ENCODE measurements at regions not wholly inside any gene's neighbourhood (a gene's known extent, or its start where the extent isn't known, plus 50 kb on each side); places are given as distances from the start of the nearest gene placed in this dataset.
A peak's percentile ranks its signal among the peaks of the same experiment; 100 is the strongest.

DNA sequence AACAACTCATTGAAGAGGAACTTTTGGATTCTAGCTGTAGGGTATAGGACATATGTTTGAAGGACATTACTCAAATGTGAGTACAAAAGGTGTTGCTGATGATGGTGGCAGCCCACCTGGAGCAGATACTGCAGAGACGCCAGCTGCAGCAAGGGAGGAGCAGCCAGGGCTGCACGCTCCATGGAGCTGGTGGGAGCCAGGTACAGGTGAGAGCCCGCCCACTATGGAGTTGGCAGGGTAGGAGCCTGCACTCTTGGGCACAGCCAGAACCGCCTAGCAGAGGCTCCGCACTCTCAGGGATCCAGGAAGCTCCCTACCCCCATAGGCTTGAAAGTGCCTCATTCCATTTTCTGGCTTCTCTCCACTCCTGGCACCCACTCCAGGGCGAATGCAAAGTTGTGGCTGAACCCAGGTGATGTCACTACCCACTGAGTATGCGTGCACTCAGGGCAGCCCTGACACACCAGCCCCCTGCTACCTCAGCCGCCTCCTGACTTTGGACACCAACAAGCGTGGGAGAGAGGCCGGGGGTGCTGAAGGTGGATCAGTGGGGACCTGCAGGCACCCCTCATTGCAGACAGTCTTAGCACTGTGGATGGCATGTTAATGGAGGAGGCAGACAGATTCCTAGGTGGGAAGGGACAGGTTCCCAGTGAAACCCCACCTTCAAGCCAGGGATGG is 761.1 kb downstream of the IPMK start:
- ATAC-seq: peak; percentile 56
- Mint-ChIP-seq H3K4me1 (no peaks in the 10 kb centered on the region), H3K9me3 (peaks cover 2% of the 10 kb centered on the region), H3K27ac (no peak overlapping the region), H3K36me3 (no peaks in the 10 kb centered on the region), H3K27me3 (no peaks in the 10 kb centered on the region), H3K4me3 (no peak overlapping the region)

DNA sequence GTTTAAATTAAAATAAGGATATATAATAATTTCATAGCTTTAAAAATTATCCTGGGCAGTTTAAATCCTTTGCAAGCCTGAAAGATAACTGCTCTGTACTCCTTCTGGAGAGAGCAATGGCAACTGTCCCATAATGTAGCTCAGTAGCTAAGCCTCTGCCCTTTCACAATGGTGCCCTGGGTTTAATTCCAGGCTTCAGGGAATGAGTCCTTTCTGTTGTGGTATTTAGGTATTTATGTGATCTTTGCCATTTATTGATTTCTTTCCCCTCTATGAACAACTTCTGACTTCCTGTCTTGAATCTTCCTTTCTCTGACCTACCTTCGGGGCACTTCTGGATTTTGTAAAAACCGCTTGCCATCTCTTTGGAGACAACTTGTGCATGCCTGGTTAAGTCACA is 773.2 kb downstream of the IPMK start:
- H3K36me3 Mint-ChIP-seq: no peaks in the 10 kb centered on the region
- no peak overlapping the region for H3K27ac Mint-ChIP-seq
- no peak overlapping the region for H3K4me3 Mint-ChIP-seq
- H3K9me3 Mint-ChIP-seq: peaks cover 10% of the 10 kb centered on the region
- H3K27me3 Mint-ChIP-seq: no peaks in the 10 kb centered on the region
- ATAC-seq: no peak
- no peaks in the 10 kb centered on the region for H3K4me1 Mint-ChIP-seq

DNA sequence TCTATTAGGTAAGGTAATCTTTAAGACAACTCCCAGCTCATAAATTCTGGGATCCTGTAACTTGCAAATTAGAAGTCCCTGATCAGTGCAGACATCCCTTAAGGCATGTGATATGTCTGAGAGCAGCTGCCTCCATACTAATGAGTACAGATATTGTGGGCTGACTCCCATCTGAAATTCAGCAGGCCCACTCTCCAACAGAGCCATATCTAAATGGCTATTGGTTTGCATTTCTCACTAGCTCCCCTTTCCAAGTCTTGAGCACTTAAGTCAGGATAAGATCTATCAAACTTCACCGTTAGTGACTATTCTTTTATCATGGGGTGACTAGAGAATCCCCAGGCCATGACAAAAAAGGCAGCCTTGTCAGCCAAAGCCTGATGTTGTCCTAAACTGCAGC is 785.4 kb downstream of the IPMK start:
- H3K27ac Mint-ChIP-seq: no peak overlapping the region
- no peak for ATAC-seq
- H3K27me3 Mint-ChIP-seq: no peaks in the 10 kb centered on the region
- no peaks in the 10 kb centered on the region for H3K9me3 Mint-ChIP-seq
- no peaks in the 10 kb centered on the region for H3K36me3 Mint-ChIP-seq
- H3K4me3 Mint-ChIP-seq: no peak overlapping the region
- H3K4me1 Mint-ChIP-seq: no peaks in the 10 kb centered on the region

DNA sequence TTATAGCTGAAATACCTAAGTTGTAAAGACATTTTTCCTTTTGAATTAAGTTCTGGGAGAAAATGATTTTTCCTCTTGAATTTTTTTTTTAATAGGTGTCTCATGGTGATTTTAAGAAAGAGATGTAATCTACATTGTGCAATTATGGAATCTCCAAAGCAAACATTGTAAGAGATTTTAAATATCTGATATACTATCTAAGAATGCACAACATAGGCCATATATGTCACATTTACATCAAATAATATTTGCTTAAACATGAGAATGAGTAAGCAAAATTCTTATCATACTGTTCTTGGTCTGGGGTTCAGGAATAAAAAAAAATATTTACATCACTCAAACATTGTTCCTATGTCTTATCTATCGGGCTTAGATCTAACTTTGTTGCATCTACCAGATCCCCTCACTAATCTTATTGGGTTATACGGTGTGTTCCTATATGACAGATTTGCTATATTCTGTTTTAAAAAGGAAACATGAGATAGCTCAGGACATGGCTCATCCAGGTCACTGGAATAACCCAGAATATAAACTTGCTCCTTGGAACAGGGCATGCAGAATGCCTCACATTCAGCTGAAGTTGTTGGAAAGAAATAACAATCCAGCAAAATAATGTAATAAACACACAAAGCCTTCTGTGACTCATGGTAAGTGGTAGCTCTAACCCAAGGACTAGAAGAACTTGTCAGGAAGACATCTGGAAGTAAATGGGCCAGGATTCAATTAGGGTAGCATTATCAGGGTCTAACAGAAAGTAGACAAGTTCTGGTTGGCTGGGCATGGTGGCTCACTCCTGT is 794.7 kb downstream of the IPMK start:
- no peaks in the 10 kb centered on the region for H3K4me1 Mint-ChIP-seq
- no peak overlapping the region for H3K4me3 Mint-ChIP-seq
- no peaks in the 10 kb centered on the region for H3K36me3 Mint-ChIP-seq
- no peaks in the 10 kb centered on the region for H3K27me3 Mint-ChIP-seq
- no peak overlapping the region for H3K27ac Mint-ChIP-seq
- no peak for ATAC-seq
- H3K9me3 Mint-ChIP-seq: peaks cover 7% of the 10 kb centered on the region

DNA sequence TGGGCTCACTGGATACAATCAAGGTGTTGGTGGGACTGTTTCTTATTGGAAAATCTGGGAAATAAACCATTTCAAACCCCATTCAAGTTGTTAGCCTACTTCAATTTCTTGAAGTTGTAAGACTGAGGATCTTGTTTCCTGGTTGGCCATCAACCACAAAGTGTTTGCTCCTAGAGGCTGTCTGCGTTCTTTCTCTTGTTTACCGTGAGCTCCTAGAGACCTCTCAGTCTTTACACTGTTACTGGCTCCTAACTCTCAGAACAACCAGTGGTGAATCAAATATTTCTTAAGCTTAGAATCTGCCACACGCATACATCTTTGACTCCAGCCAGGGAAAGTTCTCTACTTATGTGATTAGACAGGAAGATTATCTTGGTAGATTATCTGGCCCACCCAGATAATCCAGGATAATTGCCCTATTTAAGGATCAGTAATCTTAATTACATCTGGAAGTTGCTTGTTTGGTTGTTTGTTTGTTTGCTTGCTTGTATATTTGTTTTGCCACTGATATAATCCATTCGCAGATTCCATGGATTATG is 798.7 kb downstream of the IPMK start:
- H3K36me3 Mint-ChIP-seq: no peaks in the 10 kb centered on the region
- no peaks in the 10 kb centered on the region for H3K4me1 Mint-ChIP-seq
- H3K27me3 Mint-ChIP-seq: no peaks in the 10 kb centered on the region
- H3K4me3 Mint-ChIP-seq: no peak overlapping the region
- H3K27ac Mint-ChIP-seq: no peak overlapping the region
- no peak for ATAC-seq
- H3K9me3 Mint-ChIP-seq: no peaks in the 10 kb centered on the region

DNA sequence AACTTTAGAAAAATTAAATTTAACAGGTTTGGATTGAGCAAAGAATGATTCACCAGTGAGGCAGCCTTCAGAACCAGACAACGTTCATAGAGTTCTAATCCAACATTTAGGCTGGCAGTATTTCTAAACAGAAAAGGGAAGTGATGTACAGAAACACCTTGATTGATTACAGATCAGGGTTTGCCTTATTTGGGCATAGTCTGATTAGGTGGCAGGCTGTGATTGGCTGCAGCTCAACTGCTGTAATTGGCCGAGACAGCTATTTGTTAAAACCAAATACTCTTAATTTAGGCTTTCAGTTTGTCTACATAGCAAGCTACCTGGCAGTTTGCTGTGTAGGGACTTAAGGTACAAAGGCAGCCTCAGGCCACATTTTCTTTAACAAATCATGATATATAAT is 802.5 kb downstream of the IPMK start:
- Mint-ChIP-seq H3K27ac (no peak overlapping the region), H3K36me3 (no peaks in the 10 kb centered on the region), H3K4me1 (no peaks in the 10 kb centered on the region), H3K9me3 (no peaks in the 10 kb centered on the region), H3K27me3 (no peaks in the 10 kb centered on the region), H3K4me3 (no peak overlapping the region)
- ATAC-seq: no peak

DNA sequence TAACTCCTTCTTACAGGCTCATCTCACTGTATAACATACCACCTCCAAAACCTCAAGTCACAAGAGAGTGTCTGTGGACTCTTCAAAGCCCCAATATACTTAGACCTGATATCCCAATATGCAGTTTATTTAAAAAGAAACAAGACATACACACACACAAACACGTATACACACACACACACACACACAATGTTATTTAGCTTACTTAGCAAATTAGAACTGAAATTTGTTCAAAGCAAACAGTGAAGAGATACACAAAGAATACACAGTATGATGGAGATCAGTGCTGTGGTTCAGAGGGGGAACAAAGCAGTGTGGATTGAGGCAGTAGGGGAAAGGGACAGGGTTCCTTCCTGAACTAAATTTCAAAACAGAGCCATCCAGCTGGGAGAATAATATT is 807.2 kb downstream of the IPMK start:
- H3K4me1 Mint-ChIP-seq: no peaks in the 10 kb centered on the region
- no peaks in the 10 kb centered on the region for H3K27me3 Mint-ChIP-seq
- H3K27ac Mint-ChIP-seq: no peak overlapping the region
- H3K9me3 Mint-ChIP-seq: no peaks in the 10 kb centered on the region
- ATAC-seq: no peak
- no peaks in the 10 kb centered on the region for H3K36me3 Mint-ChIP-seq
- H3K4me3 Mint-ChIP-seq: no peak overlapping the region

DNA sequence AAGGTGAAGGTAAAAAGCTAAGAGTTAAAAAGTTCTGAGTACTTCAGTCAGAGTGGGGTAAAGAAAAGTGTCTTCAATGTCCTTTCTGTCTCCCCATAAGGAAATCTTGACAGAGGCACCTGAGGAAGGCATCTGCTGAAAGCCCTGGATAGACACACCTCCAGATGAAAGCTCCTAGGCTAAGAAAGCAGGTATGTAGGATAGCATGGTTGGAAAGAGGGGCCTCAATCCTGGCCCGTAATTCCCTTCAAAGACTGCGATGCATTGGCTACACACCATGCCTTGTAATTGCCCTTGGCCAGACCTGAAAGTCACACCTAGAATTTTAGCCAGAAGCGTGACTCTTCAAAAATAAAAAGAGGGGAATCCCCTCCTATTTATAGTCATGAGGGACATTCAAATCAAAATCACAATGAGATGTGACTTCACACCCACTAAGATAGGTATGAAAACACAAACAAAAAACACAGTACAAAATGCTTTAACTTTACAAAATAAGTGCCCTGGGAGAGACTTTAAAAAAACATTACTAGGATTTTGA is 809.7 kb downstream of the IPMK start:
- H3K4me1 Mint-ChIP-seq: no peaks in the 10 kb centered on the region
- H3K27ac Mint-ChIP-seq: no peak overlapping the region
- H3K36me3 Mint-ChIP-seq: no peaks in the 10 kb centered on the region
- H3K27me3 Mint-ChIP-seq: no peaks in the 10 kb centered on the region
- no peak overlapping the region for H3K4me3 Mint-ChIP-seq
- H3K9me3 Mint-ChIP-seq: no peaks in the 10 kb centered on the region
- ATAC-seq: no peak

DNA sequence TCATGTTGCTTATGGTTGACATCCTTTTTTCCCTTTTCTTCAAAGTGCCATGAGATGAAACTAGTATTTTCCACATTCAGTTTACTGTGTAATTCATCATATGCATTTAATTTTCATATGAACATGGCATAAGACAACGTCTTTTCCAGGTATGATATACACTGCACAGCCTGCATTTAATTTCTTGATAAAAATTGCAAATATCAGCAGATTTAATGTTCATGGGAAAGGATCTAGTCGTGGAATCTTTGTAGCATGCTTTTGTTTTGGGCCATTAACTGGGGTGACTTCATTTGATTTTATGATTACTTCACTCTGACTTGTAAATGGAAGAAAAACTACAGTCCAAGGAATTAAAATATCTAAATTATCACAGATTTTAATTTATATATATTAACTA is 837.3 kb downstream of the IPMK start:
- no peaks in the 10 kb centered on the region for H3K4me1 Mint-ChIP-seq
- no peaks in the 10 kb centered on the region for H3K9me3 Mint-ChIP-seq
- H3K36me3 Mint-ChIP-seq: no peaks in the 10 kb centered on the region
- no peak for ATAC-seq
- no peak overlapping the region for H3K4me3 Mint-ChIP-seq
- H3K27ac Mint-ChIP-seq: no peak overlapping the region
- H3K27me3 Mint-ChIP-seq: no peaks in the 10 kb centered on the region

DNA sequence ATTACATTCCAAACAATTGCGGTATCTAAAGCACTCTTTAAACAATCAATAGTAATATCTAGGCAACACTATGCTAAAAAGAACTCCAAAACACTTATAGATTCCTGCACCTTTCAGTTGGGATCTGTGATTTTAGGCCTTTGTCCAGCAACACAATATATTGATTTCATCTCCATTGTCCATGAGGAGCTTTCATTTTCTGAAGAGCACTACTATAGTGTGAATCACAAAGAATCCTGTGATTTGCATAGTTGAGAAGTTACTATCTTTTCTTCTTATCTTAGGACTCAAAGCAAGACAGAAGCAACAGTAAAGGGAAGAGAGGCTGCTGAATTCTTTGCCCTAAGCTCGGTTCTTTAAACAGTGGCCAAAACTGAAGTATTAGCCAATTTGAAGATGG is 846.8 kb downstream of the IPMK start:
- no peak overlapping the region for H3K4me3 Mint-ChIP-seq
- no peaks in the 10 kb centered on the region for H3K4me1 Mint-ChIP-seq
- no peaks in the 10 kb centered on the region for H3K36me3 Mint-ChIP-seq
- no peak overlapping the region for H3K27ac Mint-ChIP-seq
- H3K27me3 Mint-ChIP-seq: no peaks in the 10 kb centered on the region
- no peak for ATAC-seq
- peaks cover 2% of the 10 kb centered on the region for H3K9me3 Mint-ChIP-seq

DNA sequence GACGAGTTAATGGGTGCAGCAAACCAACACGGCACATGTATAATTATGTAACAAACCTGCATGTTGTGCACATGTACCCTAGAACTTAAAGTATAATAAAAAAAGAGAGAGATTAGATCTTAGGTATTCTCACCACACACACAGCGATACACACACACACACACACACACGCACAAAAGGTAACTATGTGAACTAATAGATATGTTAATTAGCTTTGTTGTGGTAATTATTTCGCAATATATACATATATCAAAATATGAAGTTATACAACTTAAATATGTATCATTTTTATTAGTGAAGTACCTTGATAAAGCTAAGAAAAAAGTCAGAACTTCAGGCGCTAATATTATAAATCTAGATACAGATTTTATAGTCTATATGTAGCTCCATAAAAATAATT is 849.2 kb downstream of the IPMK start:
- H3K36me3 Mint-ChIP-seq: no peaks in the 10 kb centered on the region
- no peak overlapping the region for H3K4me3 Mint-ChIP-seq
- no peak for ATAC-seq
- H3K27ac Mint-ChIP-seq: no peak overlapping the region
- H3K9me3 Mint-ChIP-seq: peaks cover 2% of the 10 kb centered on the region
- no peaks in the 10 kb centered on the region for H3K4me1 Mint-ChIP-seq
- no peaks in the 10 kb centered on the region for H3K27me3 Mint-ChIP-seq

DNA sequence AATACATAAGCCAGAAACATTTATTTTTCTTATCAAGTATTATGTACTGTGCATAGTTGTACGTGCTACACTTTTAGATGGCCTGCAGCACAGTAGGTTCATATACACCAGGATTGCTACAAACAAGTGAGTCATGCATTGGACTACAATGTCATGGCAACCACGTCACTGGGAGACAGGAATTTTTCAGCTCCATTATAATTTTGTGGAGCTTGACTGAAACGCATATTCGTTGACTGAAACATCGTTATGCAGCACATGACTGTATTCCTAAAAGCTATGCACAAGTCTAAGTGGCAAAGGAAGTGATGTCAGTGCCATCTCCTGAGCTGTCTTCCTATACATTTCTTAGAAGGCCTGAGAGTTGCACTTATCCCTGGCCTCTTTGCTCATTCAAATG is 871.8 kb downstream of the IPMK start:
- no peaks in the 10 kb centered on the region for H3K36me3 Mint-ChIP-seq
- ATAC-seq: no peak
- no peaks in the 10 kb centered on the region for H3K27me3 Mint-ChIP-seq
- no peak overlapping the region for H3K4me3 Mint-ChIP-seq
- no peaks in the 10 kb centered on the region for H3K9me3 Mint-ChIP-seq
- H3K4me1 Mint-ChIP-seq: no peaks in the 10 kb centered on the region
- H3K27ac Mint-ChIP-seq: no peak overlapping the region

DNA sequence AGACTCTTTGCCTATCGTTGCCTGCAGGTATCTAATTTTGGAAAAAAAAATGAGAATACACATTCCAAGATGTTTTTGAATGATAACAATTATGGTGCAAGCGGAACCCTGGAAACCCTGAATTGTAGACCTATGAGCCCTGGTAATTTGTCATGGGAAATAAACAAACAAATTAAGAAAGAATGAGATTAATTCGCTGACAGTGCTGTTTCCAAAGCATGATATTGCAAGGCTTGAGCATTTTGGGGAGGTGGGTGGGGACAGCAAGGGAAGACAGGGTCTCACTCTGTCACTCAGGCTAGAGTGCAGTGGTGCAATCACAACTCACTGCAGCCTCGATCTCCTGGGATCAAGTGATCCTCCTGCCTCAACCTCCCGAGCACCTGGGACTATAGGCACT is 900.3 kb downstream of the IPMK start:
- no peak overlapping the region for H3K27ac Mint-ChIP-seq
- no peak overlapping the region for H3K4me3 Mint-ChIP-seq
- no peaks in the 10 kb centered on the region for H3K9me3 Mint-ChIP-seq
- H3K36me3 Mint-ChIP-seq: no peaks in the 10 kb centered on the region
- ATAC-seq: no peak
- H3K27me3 Mint-ChIP-seq: no peaks in the 10 kb centered on the region
- H3K4me1 Mint-ChIP-seq: no peaks in the 10 kb centered on the region

DNA sequence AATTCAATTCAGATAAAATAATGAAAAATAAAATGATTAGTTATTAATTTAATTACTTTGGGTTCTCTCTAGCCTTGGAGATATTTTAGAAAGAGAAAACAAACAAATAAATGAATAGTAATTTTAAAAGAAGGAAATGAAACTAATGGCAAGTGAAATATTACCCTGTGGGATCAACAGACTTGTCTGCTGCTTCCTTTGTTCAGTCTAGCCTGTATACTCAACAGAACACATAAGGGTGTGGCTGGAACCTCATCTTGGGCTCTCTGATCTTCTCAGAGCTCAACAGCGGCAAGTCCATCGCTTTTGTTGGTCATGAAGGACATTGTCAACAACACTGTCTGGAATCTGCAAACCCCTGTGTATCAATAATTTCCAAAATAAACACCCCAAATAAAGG is 904.9 kb downstream of the IPMK start:
- Mint-ChIP-seq H3K27ac (no peak overlapping the region), H3K4me1 (no peaks in the 10 kb centered on the region), H3K4me3 (no peak overlapping the region), H3K36me3 (no peaks in the 10 kb centered on the region), H3K27me3 (no peaks in the 10 kb centered on the region), H3K9me3 (no peaks in the 10 kb centered on the region)
- no peak for ATAC-seq

DNA sequence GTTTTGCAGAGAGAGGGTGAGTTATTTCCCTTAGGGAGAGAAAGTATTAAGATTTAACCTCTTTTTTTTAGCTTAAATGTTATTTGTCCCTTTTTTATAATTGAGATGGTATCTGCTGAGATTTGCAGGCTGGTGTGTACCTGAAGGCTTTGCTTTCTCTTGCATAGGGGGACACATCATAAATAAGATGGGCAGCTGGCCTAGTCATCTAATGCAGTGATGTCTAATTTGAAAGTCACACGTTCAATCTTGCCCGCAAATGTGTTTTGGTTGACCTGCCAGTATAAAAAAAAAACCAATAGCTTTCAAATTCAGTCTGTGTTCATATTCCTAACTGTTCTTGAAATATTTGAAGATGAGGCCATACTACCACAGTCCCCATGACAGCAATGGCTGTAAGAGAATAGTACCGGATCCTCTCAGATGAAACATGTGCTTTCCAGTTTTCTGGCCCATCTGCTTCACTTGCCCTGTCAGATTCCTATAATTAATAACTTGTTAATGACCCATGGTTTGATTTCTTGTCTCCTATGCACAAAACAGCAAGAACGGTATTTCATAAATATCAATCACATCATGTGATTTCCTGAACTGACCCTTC is 914.2 kb downstream of the IPMK start:
- H3K36me3 Mint-ChIP-seq: no peaks in the 10 kb centered on the region
- no peak overlapping the region for H3K4me3 Mint-ChIP-seq
- peaks cover 6% of the 10 kb centered on the region for H3K9me3 Mint-ChIP-seq
- no peaks in the 10 kb centered on the region for H3K4me1 Mint-ChIP-seq
- H3K27me3 Mint-ChIP-seq: no peaks in the 10 kb centered on the region
- ATAC-seq: no peak
- H3K27ac Mint-ChIP-seq: no peak overlapping the region

Measured in stimulated activated memory B cell treated with anti-CD40 and anti-IgM and Interleukin-4, amounts not matched to agents 10 μg/mL and 1 μg/mL and 100 μg/mL, for 72 hours (primary cell).